A549 (cell line): ENCODE measurements at regions not wholly inside any gene's neighbourhood (a gene's known extent, or its start where the extent isn't known, plus 50 kb on each side); places are given as distances from the start of the nearest gene placed in this dataset.

Source experiments
- ATAC-seq, 2 experiments: fragments of 200-7000 bp in 1 of 2; fragments of >200 bp in 1 of 2; cut with Nextera tagmentation in 1 of 2; cut with Tn5 transposase in 1 of 2; 3 replicates each; pipeline versions ENCODE4 v1.8.0 to v1.9.1; 2018 to 2020; ENCODE audit warnings: mild to moderate bottlenecking in 1 of 2, moderate library complexity in 1 of 2
- CTCF ChIA-PET: fragments of 300-600 bp; sonication (Branson Sonifier 250); formaldehyde crosslinking; extraction: SDS; loops from one replicate; lab custom pipeline; 2021; ENCODE audit warnings: antibody characterized with exemption, inconsistent platforms; lab: Yijun Ruan, JAX
- POLR2A ChIA-PET: fragments of 350-600 bp; formaldehyde crosslinking; extraction: SDS; loops from one replicate; lab custom pipeline; 2021; ENCODE audit warnings: antibody characterized with exemption, inconsistent platforms; lab: Yijun Ruan, JAX
- DNase-seq, 2 experiments: peaks; one replicate each; pipeline versions ENCODE4 v3.0.0 to v3.0.0-alpha.2; 2011 to 2016; ENCODE audit warnings: low read depth in 1 of 2, low spot score in 1 of 2
- FAIRE-seq: peaks from 2 replicates; lab custom pipeline; 2011; peaks lifted over from hg19 to GRCh38; lab: Jason Lieb, UNC
- H3K27ac ChIP-seq, 2 experiments: fragments of >200 bp; sonication (Bioruptor Twin); formaldehyde crosslinking; 3 replicates each; pipeline ENCODE4 v1.5.1; 2016 to 2017
- H3K4me1 ChIP-seq: fragments of >200 bp; sonication (Bioruptor Twin); formaldehyde crosslinking; 3 replicates; pipeline ENCODE4 v1.6.1; 2016
- H3K4me2 ChIP-seq: fragments of >200 bp; sonication (Bioruptor Twin); formaldehyde crosslinking; 3 replicates; pipeline ENCODE4 v1.6.1; 2016
- H3K4me3 ChIP-seq: fragments of >200 bp; sonication (Bioruptor Twin); formaldehyde crosslinking; 3 replicates; pipeline ENCODE4 v1.5.1; 2016
- H3K9me3 ChIP-seq: fragments of >200 bp; sonication (Bioruptor Twin); formaldehyde crosslinking; 3 replicates; pipeline ENCODE4 v1.6.1; 2016
- CHD4 ChIP-seq: fragments of 200-600 bp; sonication (generic); IDR thresholded peaks from 2 replicates; pipeline ENCODE4 v1.6.1; 2016; ENCODE audit warnings: antibody characterized with exemption, mild to moderate bottlenecking, borderline replicate concordance
- EHF ChIP-seq: fragments of 250-450 bp; sonication (Bioruptor Pico); IDR thresholded peaks from 2 replicates; pipeline ENCODE4 v1.5.0; 2020; ENCODE audit warnings: mild to moderate bottlenecking
- ESRRA ChIP-seq: fragments of 150-350 bp; IDR thresholded peaks from 2 replicates; pipeline ENCODE4 v1.6.1; 2014; ENCODE audit warnings: mild to moderate bottlenecking, low read length, borderline replicate concordance
- FOSB ChIP-seq: fragments of 250-450 bp; sonication (Bioruptor Pico); IDR thresholded peaks from 2 replicates; pipeline ENCODE4 v1.5.0; 2020; ENCODE audit warnings: mild to moderate bottlenecking, moderate library complexity
- FOXS1 ChIP-seq: fragments of 250-450 bp; sonication (Bioruptor Pico); IDR thresholded peaks from 2 replicates; pipeline ENCODE4 v1.5.0; 2020; ENCODE audit warnings: mild to moderate bottlenecking, moderate library complexity
- HEYL ChIP-seq: fragments of 250-450 bp; sonication (Bioruptor Pico); IDR thresholded peaks from 2 replicates; pipeline ENCODE4 v1.8.0; 2021; ENCODE audit warnings: mild to moderate bottlenecking, moderate library complexity
- HOXA7 ChIP-seq: fragments of 250-450 bp; sonication (Bioruptor Pico); IDR thresholded peaks from 2 replicates; pipeline ENCODE4 v1.5.0; 2020; ENCODE audit warnings: mild to moderate bottlenecking, moderate library complexity
- HOXB5 ChIP-seq: fragments of 250-450 bp; sonication (Bioruptor Pico); IDR thresholded peaks from 2 replicates; pipeline ENCODE4 v1.5.0; 2020; ENCODE audit warnings: mild to moderate bottlenecking, moderate library complexity
- MAFK ChIP-seq: fragments of 450-650 bp; IDR thresholded peaks from 2 replicates; pipeline ENCODE4 v1.6.1; 2014; ENCODE audit not compliant: partially characterized antibody
- MAZ ChIP-seq: fragments of 150-350 bp; IDR thresholded peaks from 2 replicates; pipeline ENCODE4 v1.6.1; 2014; ENCODE audit warnings: antibody characterized with exemption, low read depth, low read length, borderline replicate concordance
- MYC ChIP-seq: IDR thresholded peaks from 2 replicates; pipeline ENCODE4 v1.6.1; 2012; ENCODE audit warnings: mild to moderate bottlenecking, inconsistent platforms, low read length, improper control_type of control experiment, borderline replicate concordance
- POLR2A ChIP-seq: IDR thresholded peaks from 2 replicates; pipeline ENCODE4 v1.6.1; 2012; ENCODE audit warnings: mild to moderate bottlenecking, low read length
- TFCP2L1 ChIP-seq: fragments of 250-450 bp; sonication (Bioruptor Pico); IDR thresholded peaks from 2 replicates; pipeline ENCODE4 v1.5.0; 2021; ENCODE audit warnings: mild to moderate bottlenecking
- WGBS: methylation state at CpG from one replicate; pipeline ENCODE4 v1.1.6; 2017; ENCODE audit errors: missing lambda C conversion rate; 5-methylcytosine and 5-hydroxymethylcytosine counted together
- TF ChIP-seq, protein P1 (sequence below): IDR thresholded peaks from 2 replicates; pipeline ENCODE4 v1.6.1; 2012; ENCODE audit warnings: low read depth, borderline replicate concordance
- TF ChIP-seq, protein P2 (sequence below): fragments of 200-600 bp; sonication (generic); IDR thresholded peaks from 2 replicates; pipeline ENCODE4 v1.6.1; 2016; ENCODE audit warnings: antibody characterized with exemption, mild to moderate bottlenecking, moderate library complexity
- TF ChIP-seq, protein P3 (sequence below): fragments of >200 bp; sonication (Bioruptor Twin); formaldehyde crosslinking; IDR thresholded peaks from 3 replicates; pipeline ENCODE4 v1.5.1; 2016
- TF ChIP-seq, protein P4 (sequence below): fragments of >200 bp; sonication (Bioruptor Twin); formaldehyde crosslinking; IDR thresholded peaks from 2 replicates; pipeline ENCODE4 v1.6.1; 2016
- TF ChIP-seq, protein P5 (sequence below): IDR thresholded peaks from 2 replicates; pipeline ENCODE4 v1.6.1; 2012

DNA sequence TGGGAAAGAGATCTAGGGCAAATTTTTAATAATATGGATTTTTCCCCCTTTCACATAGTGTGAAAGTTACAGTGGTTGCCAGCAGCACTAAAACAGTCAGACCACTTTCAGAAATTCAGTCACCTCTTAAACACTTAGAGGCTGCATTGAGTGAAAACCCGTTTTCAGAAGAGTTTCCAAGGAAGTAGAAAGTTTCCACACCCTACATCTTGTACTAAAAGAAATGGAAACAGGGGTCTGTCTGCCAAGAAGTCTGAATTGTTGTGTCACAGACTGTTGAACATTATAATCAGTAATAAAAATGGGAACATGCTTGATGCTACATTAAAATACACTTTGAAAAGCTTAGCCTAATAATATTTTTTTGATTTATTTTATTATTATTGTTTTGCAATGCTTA lies 278.9 kb upstream of the KCNJ16 start:
- FAIRE-seq (no peak), ATAC-seq (no peak), DNase-seq (no peak)
- TF ChIP-seq ESRRA (no peak), HOXB5 (CRISPR knock-in tag) (no peak), HEYL (CRISPR knock-in tag) (no peak), FOXS1 (no peak), TFCP2L1 (CRISPR knock-in tag) (no peak), MAZ (no peak), MAFK (no peak), FOSB (CRISPR knock-in tag) (no peak), HOXA7 (no peak), EHF (CRISPR knock-in tag) (no peak), CHD4 (no peak)
- TF ChIP-seq, protein P1, sequence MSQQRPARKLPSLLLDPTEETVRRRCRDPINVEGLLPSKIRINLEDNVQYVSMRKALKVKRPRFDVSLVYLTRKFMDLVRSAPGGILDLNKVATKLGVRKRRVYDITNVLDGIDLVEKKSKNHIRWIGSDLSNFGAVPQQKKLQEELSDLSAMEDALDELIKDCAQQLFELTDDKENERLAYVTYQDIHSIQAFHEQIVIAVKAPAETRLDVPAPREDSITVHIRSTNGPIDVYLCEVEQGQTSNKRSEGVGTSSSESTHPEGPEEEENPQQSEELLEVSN: no peak
- TF ChIP-seq, protein P2, sequence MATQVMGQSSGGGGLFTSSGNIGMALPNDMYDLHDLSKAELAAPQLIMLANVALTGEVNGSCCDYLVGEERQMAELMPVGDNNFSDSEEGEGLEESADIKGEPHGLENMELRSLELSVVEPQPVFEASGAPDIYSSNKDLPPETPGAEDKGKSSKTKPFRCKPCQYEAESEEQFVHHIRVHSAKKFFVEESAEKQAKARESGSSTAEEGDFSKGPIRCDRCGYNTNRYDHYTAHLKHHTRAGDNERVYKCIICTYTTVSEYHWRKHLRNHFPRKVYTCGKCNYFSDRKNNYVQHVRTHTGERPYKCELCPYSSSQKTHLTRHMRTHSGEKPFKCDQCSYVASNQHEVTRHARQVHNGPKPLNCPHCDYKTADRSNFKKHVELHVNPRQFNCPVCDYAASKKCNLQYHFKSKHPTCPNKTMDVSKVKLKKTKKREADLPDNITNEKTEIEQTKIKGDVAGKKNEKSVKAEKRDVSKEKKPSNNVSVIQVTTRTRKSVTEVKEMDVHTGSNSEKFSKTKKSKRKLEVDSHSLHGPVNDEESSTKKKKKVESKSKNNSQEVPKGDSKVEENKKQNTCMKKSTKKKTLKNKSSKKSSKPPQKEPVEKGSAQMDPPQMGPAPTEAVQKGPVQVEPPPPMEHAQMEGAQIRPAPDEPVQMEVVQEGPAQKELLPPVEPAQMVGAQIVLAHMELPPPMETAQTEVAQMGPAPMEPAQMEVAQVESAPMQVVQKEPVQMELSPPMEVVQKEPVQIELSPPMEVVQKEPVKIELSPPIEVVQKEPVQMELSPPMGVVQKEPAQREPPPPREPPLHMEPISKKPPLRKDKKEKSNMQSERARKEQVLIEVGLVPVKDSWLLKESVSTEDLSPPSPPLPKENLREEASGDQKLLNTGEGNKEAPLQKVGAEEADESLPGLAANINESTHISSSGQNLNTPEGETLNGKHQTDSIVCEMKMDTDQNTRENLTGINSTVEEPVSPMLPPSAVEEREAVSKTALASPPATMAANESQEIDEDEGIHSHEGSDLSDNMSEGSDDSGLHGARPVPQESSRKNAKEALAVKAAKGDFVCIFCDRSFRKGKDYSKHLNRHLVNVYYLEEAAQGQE: no peak
- TF ChIP-seq, protein P3, sequence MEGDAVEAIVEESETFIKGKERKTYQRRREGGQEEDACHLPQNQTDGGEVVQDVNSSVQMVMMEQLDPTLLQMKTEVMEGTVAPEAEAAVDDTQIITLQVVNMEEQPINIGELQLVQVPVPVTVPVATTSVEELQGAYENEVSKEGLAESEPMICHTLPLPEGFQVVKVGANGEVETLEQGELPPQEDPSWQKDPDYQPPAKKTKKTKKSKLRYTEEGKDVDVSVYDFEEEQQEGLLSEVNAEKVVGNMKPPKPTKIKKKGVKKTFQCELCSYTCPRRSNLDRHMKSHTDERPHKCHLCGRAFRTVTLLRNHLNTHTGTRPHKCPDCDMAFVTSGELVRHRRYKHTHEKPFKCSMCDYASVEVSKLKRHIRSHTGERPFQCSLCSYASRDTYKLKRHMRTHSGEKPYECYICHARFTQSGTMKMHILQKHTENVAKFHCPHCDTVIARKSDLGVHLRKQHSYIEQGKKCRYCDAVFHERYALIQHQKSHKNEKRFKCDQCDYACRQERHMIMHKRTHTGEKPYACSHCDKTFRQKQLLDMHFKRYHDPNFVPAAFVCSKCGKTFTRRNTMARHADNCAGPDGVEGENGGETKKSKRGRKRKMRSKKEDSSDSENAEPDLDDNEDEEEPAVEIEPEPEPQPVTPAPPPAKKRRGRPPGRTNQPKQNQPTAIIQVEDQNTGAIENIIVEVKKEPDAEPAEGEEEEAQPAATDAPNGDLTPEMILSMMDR: no peak
- TF ChIP-seq, protein P4, sequence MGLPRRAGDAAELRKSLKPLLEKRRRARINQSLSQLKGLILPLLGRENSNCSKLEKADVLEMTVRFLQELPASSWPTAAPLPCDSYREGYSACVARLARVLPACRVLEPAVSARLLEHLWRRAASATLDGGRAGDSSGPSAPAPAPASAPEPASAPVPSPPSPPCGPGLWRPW: no peak
- Histone ChIP-seq H3K4me3 (no peak overlapping the region), H3K4me2 (no peak overlapping the region), H3K27ac (no peak overlapping the region), H3K4me1 (no peaks in the 10 kb centered on the region), H3K9me3 (no peaks in the 10 kb centered on the region)
- 28% methylated on average over 1 of the region's 1 CpG for WGBS
- ChIA-PET POLR2A (no interaction called here), CTCF (interaction anchor here (1.0 kb wide), 1 partner anchor 10 kb away, joined by 3 read pairs; no protein-coding TSS in a partner anchor)

DNA sequence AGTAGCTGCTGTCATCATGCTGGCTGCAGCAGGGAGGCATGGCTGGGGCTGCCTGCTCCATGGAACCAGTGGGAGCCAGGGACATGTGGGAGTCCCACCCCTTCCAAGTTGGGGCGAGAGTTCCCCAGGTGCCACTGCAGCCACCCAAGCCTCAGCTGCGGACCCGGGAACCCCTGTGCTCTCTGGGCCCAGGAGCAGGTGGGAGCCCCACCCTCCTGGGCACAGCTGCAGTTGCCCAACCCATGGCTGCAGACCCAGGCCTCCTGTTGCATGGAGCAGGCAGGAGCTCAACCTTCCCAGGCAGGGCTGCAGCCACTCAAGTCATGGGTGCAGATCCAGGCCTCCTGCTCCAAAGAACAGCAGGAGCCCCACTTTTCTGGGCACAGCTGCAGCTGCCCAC lies 274.2 kb upstream of the KCNJ16 start:
- POLR2A ChIA-PET: no interaction called here
- WGBS: 97% methylated on average over 3 of the region's 3 CpGs
- no peak for DNase-seq
- no peaks in the 10 kb centered on the region for H3K9me3 ChIP-seq
- CTCF ChIA-PET: interaction anchor here (0.8 to 1.7 kb wide), 2 partner anchors 9 to 194 kb away, joined by 3 to 8 read pairs; no protein-coding TSS in a partner anchor
- no peak overlapping the region for H3K4me3 ChIP-seq
- H3K4me1 ChIP-seq: no peaks in the 10 kb centered on the region
- FAIRE-seq: no peak
- H3K4me2 ChIP-seq: no peak overlapping the region
- ATAC-seq: no peak
- TF ChIP-seq POLR2A (no peak), TFCP2L1 (CRISPR knock-in tag) (no peak), MYC (no peak), MAZ (no peak)
- TF ChIP-seq, protein P5, sequence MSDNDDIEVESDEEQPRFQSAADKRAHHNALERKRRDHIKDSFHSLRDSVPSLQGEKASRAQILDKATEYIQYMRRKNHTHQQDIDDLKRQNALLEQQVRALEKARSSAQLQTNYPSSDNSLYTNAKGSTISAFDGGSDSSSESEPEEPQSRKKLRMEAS: no peak
- H3K27ac ChIP-seq: no peak overlapping the region
